Breast epithelium (tissue), 3 donors: ENCODE measurements at regions not wholly inside any gene's neighbourhood (a gene's known extent, or its start where the extent isn't known, plus 50 kb on each side); places are given as distances from the start of the nearest gene placed in this dataset.

ENCODE experiments used
- CTCF ChIP-seq, 3 donors: fragments of 450-650 bp; IDR thresholded peaks; one replicate each; pipeline ENCODE4 v1.5.1; 2016 to 2017; ENCODE audit warnings: antibody characterized with exemption in 3 of 3, mild to moderate bottlenecking in 3 of 3, moderate library complexity in 3 of 3
- POLR2AphosphoS5 ChIP-seq, 3 donors: sonication (generic); formaldehyde crosslinking; IDR thresholded peaks; one replicate each; pipeline ENCODE4 v1.6.1; 2017; ENCODE audit warnings: antibody characterized with exemption in 3 of 3

- TF ChIP-seq CTCF (IDR thresholded peaks at IDR 0.05): no peak
- TF ChIP-seq POLR2AphosphoS5 (IDR thresholded peaks at IDR 0.05): no peak
These were observed 332.6 kb downstream of the SLITRK1 start for GRCh38 chr13:83549671-83550070.
